Epithelial cell of esophagus (primary cell): ENCODE measurements at regions not wholly inside any gene's neighbourhood (a gene's known extent, or its start where the extent isn't known, plus 50 kb on each side); places are given as distances from the start of the nearest gene placed in this dataset.

ENCODE experiments used
- DNase-seq: peaks from one replicate; pipeline ENCODE4 v3.0.0; 2010; ENCODE audit warnings: low read depth
- H3K4me3 ChIP-seq: 2 replicates; pipeline ENCODE4 v1.5.1; 2011; ENCODE audit warnings: mild to moderate bottlenecking, low read length, control low read depth
- TF ChIP-seq, protein P1 (sequence below): IDR thresholded peaks from 2 replicates; pipeline ENCODE4 v1.5.1; 2011; ENCODE audit warnings: low read depth, mild to moderate bottlenecking, low read length, control low read depth, inconsistent platforms; ENCODE audit not compliant: insufficient read depth; ENCODE audit errors: missing control alignments

DNA sequence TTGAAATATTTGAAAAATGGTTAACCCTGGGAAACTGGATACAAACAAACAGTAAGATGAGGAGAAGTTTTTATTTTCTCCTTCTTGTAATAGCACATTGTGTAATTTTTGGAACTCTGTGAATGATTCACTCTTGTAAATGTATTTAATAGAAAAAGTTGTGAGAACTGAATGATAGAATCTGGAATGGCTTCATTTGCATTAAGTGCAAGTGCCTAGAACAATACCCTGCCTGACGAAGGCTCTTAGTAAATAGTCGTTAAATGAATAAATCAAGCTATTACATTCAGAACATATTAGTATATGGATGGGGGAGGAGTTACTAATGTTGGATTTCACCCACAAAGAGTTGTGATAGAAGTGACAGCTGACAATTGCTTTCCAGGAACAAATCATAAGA lies 442.5 kb downstream of the EFNA5 start:
- TF ChIP-seq, protein P1, sequence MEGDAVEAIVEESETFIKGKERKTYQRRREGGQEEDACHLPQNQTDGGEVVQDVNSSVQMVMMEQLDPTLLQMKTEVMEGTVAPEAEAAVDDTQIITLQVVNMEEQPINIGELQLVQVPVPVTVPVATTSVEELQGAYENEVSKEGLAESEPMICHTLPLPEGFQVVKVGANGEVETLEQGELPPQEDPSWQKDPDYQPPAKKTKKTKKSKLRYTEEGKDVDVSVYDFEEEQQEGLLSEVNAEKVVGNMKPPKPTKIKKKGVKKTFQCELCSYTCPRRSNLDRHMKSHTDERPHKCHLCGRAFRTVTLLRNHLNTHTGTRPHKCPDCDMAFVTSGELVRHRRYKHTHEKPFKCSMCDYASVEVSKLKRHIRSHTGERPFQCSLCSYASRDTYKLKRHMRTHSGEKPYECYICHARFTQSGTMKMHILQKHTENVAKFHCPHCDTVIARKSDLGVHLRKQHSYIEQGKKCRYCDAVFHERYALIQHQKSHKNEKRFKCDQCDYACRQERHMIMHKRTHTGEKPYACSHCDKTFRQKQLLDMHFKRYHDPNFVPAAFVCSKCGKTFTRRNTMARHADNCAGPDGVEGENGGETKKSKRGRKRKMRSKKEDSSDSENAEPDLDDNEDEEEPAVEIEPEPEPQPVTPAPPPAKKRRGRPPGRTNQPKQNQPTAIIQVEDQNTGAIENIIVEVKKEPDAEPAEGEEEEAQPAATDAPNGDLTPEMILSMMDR = no peak
- no peak for DNase-seq
- H3K4me3 ChIP-seq = no peak overlapping the region

DNA sequence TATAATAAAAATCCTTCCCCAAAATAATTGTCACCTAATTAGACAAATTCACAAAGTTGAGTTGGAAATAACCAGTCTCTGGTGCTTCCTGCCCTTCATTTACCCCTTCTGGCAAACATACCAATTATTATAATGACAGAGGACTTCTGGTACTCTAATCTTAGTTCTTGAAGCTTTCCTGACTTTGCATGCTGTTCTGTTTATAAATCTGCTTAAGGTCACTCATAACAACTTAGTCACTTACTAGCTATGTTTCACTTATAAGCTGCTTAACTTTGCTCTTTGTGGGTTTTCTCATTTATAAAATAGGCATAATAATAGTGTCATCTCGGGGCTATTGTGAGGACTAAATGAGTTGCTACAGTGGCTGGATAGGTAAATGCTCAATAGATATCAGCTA lies 446.5 kb downstream of the EFNA5 start:
- DNase-seq = no peak
- TF ChIP-seq, protein P1 = no peak

DNA sequence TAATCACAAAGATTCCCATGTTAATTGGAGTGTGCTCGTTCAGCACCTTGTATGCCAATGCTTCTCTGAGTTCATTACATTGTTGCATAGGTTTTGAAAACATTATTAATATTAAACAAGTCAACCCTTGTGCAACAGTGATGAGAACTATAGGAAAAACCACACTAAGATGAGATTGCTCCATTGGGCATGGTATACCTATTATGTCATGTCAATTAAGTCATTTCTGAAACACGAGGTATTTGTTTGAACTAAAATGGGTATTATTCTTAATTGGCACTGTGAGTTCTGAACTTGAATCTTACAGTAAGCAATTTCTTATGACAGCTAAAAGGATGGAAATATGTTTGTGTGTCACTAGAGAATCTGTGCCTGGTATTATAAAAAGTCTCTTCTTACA lies 447.7 kb downstream of the EFNA5 start:
- TF ChIP-seq, protein P1 = no peak
- H3K4me3 ChIP-seq = no peak overlapping the region
- peak; percentile 52 for DNase-seq

More for the DNA sequence above, 446.5 kb downstream of the EFNA5 start:
- H3K4me3 ChIP-seq = no peak overlapping the region

DNA sequence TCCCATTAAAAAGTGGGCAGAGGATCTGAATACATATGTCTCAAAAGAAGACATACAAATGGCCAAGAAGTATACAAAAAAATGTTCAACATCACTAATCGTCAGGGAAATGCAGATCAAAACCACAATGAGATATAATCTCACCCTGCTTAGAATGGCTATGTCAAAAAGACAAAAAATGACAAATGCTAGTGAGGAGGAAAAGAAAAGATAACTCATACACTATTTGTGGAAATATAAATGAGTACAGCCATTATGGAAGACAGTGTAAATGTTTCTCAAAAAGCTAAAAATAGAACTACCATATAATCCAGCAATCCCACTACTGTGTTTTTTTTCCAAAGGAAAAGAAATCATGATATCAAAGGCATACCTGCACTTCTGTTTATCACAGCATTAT lies 450.7 kb downstream of the EFNA5 start:
- no peak for DNase-seq
- TF ChIP-seq, protein P1 = no peak
- no peak overlapping the region for H3K4me3 ChIP-seq

DNA sequence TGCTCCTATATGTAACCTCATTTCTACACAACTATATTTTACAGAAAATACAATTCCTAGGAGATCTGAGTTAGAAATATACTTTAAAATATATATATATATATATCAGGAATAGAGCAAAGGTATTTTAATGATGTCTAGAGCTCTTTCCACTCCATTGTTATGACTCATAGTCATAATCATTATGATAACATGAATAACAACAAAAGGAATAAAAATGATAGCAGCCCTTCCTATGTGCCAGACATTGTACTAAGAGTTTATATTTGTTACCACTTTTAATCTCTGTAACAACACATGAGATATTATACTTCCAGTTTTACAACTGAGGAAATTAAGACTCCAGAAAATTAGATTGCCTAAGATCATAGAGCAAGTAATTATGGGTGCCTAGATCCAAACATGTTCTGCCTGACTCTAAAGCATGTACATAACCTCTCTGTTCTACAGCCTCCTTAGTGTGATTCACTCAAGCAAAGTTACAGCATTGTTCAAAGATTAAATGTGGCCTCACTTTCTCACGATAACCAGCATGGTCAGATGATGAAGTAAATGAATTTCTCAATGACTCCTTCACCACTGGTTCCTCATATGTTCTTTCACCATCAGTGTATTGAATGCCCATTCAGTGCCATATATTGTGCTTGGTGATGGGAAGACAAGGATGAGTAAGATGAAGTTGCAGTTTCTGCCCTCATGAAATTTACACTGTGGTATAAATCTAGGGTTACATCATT lies 452.1 kb downstream of the EFNA5 start:
- TF ChIP-seq, protein P1 = no peak
- peak; percentile 94 for DNase-seq
- H3K4me3 ChIP-seq = no peak overlapping the region

DNA sequence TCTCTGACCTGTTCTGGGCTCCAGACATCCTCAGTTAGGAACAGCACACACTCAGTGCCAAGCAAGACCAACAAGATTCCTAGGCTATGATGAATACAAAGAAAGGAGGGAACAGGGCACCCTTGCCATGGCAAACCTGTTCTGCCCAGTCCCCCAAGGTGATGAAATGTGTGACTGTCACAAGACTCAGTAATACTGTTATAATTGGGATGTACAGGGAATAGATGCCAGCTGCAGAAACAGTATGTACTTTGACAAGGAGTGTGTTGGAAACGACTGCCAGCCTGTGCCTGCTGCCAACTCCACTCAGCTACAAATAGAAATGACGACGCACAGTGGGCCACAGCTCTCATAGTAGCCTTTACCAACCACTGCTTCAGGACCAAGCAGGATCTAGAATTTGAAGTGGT lies 453.0 kb downstream of the EFNA5 start:
- peak; percentile 97 for DNase-seq
- no peak overlapping the region for H3K4me3 ChIP-seq
- TF ChIP-seq, protein P1 = no peak

DNA sequence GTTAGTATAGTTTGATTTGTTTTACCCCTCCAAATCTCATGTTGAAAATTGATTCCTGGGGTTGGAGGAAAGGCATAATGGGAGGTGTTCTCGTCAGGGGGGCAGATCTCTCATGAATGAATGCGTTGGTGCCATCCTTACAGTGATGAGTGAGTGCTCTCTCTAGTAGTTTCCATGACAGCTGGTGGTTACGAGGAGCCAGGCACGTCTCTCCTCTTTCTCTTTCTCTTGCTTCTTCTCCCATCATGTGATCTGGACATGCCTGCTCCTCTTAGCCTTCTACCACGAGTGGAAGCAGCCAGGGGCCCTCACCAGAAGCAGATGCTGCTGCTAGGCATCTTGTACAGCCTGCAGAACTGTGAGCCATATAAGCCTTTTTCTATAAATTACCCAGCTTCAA lies 454.1 kb downstream of the EFNA5 start:
- no peak overlapping the region for H3K4me3 ChIP-seq
- no peak for DNase-seq
- TF ChIP-seq, protein P1 = no peak
